MCF 10A (cell line): ENCODE measurements at regions not wholly inside any gene's neighbourhood (a gene's known extent, or its start where the extent isn't known, plus 50 kb on each side); places are given as distances from the start of the nearest gene placed in this dataset.

Experiments
- BruUV-seq: library from RNA; stranded (reverse); fragments of 400-500 nt; replicated peaks from 2 replicates; lab custom pipeline; 2021; lab: Mats Ljungman, UMichigan
- CTCF ChIA-PET: fragments of 300-600 bp; sonication (Branson Sonifier 250); formaldehyde crosslinking; extraction: SDS; loops from one replicate; lab custom pipeline; 2021; ENCODE audit warnings: antibody characterized with exemption, inconsistent platforms; lab: Yijun Ruan, JAX
- POLR2A ChIA-PET: fragments of 300-600, 350-650 bp; sonication (Branson Sonifier 250); formaldehyde crosslinking; extraction: SDS; loops from one replicate; lab custom pipeline; 2020; ENCODE audit warnings: antibody characterized with exemption, inconsistent platforms; lab: Yijun Ruan, JAX
- DNase-seq: peaks from one replicate; pipeline ENCODE4 v3.0.0-alpha.2; 2018; ENCODE audit not compliant: unreplicated experiment
- H3K27ac Mint-ChIP-seq: one replicate; pipeline ENCODE4 v1.8.0; 2022; ENCODE audit warnings: mild to moderate bottlenecking, low read depth, mixed read lengths; ENCODE audit not compliant: unreplicated experiment
- H3K27me3 Mint-ChIP-seq: one replicate; pipeline ENCODE4 v1.8.0; 2022; ENCODE audit warnings: mixed read lengths; ENCODE audit not compliant: insufficient read depth, unreplicated experiment
- H3K36me3 Mint-ChIP-seq: one replicate; pipeline ENCODE4 v1.8.0; 2022; ENCODE audit warnings: mild to moderate bottlenecking, moderate library complexity, mixed read lengths; ENCODE audit not compliant: insufficient read depth, unreplicated experiment
- H3K4me1 Mint-ChIP-seq: one replicate; pipeline ENCODE4 v1.8.0; 2022; ENCODE audit warnings: mixed read lengths; ENCODE audit not compliant: insufficient read depth, unreplicated experiment
- H3K4me3 Mint-ChIP-seq: one replicate; pipeline ENCODE4 v1.8.0; 2022; ENCODE audit warnings: mild to moderate bottlenecking, moderate library complexity, mixed read lengths; ENCODE audit not compliant: unreplicated experiment
- H3K9me3 Mint-ChIP-seq: one replicate; pipeline ENCODE4 v1.8.0; 2022; ENCODE audit warnings: mixed read lengths; ENCODE audit not compliant: unreplicated experiment
- intact Hi-C: fragments of 100-400 bp; cut with micrococcal nuclease; formaldehyde crosslinking; loops from 2 replicates; pipeline ENCODE4 v1.14.1; 2022
- TF ChIP-seq, protein P1 (sequence below): fragments of 200-600 bp; IDR thresholded peaks from one replicate; pipeline ENCODE4 v1.8.0; 2022; ENCODE audit warnings: antibody characterized with exemption, mild to moderate bottlenecking; ENCODE audit not compliant: unreplicated experiment

DNA sequence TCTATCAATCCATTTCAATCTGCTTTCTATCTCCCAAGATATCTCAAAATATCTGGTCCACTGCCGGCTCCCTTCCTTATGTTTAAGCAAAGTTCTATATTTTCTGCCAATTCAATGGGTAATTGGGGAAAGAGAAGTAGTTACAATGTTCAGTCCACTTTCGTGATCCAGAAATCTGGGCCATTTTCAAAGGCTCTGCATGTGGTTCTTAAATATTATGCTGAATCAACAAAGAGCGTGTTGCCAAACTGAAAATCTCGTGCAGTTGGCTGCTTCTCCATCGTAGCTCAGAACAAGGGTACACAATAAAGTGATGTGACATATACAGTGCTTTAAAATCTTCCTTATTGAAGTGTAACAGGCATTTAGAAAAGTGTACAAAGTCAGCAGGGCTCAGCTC lies 863.1 kb downstream of the RNF144A start:
- Mint-ChIP-seq H3K36me3 (no peaks in the 10 kb centered on the region), H3K4me1 (no peaks in the 10 kb centered on the region), H3K9me3 (no peaks in the 10 kb centered on the region), H3K27ac (no peak overlapping the region), H3K27me3 (no peaks in the 10 kb centered on the region), H3K4me3 (no peak overlapping the region)
- TF ChIP-seq, protein P1, sequence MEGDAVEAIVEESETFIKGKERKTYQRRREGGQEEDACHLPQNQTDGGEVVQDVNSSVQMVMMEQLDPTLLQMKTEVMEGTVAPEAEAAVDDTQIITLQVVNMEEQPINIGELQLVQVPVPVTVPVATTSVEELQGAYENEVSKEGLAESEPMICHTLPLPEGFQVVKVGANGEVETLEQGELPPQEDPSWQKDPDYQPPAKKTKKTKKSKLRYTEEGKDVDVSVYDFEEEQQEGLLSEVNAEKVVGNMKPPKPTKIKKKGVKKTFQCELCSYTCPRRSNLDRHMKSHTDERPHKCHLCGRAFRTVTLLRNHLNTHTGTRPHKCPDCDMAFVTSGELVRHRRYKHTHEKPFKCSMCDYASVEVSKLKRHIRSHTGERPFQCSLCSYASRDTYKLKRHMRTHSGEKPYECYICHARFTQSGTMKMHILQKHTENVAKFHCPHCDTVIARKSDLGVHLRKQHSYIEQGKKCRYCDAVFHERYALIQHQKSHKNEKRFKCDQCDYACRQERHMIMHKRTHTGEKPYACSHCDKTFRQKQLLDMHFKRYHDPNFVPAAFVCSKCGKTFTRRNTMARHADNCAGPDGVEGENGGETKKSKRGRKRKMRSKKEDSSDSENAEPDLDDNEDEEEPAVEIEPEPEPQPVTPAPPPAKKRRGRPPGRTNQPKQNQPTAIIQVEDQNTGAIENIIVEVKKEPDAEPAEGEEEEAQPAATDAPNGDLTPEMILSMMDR: no peak
- ChIA-PET CTCF (no interaction called here), POLR2A (no interaction called here)
- intact Hi-C loops: no loop called here
- no TSS peak for BruUV-seq
- no peak for DNase-seq

DNA sequence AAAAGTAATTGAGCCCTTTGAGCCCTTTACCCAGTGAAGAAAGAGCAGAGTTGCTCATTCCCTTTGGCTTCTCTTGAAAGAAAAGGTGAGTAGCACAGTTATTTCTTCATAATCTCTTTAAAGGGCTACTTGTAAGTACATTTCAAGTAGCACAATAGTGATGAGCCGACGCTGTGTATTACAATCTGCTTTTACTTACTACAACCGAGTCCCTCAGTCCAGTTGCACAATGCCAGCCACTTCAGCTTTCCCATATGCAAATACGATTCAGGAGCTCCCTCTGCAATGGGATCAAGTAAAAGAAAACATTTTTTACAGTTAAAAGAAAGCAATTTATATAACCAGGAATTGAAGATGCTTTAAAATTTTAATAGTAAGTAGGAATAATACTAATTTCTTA lies 868.5 kb downstream of the RNF144A start:
- no peak for DNase-seq

DNA sequence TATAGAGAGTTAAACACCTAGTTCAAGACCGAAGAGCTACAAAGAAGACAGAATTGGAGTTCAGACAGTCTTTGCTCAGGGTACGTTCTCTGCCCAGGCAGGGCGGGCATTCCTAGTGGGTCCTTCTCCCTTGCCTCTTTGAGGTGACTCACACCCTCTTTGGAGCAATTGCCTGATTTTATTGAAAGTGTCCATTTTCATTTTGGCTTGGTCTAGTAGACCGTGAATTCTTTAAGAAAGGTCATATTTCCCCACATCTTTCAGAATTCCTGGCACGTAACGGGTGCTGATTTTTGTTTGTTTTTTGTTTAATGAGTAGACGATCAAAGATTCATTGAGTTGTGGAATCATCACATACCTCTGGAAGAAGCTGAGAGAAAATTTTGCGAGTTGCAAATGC lies 871.5 kb downstream of the RNF144A start:
- H3K4me1 Mint-ChIP-seq: peaks cover 4% of the 10 kb centered on the region
- CTCF ChIA-PET: no interaction called here
- H3K36me3 Mint-ChIP-seq: no peaks in the 10 kb centered on the region
- TF ChIP-seq, protein P1: no peak
- intact Hi-C loops: no loop called here
- no TSS peak for BruUV-seq
- POLR2A ChIA-PET: no interaction called here
- no peaks in the 10 kb centered on the region for H3K27me3 Mint-ChIP-seq
- DNase-seq: peak; percentile 74
- H3K9me3 Mint-ChIP-seq: no peaks in the 10 kb centered on the region
- no peak overlapping the region for H3K27ac Mint-ChIP-seq
- no peak overlapping the region for H3K4me3 Mint-ChIP-seq

More for the DNA sequence above, 868.5 kb downstream of the RNF144A start:
- Mint-ChIP-seq H3K27me3 (no peaks in the 10 kb centered on the region), H3K4me3 (no peak overlapping the region), H3K36me3 (no peaks in the 10 kb centered on the region), H3K4me1 (no peaks in the 10 kb centered on the region), H3K9me3 (no peaks in the 10 kb centered on the region), H3K27ac (no peak overlapping the region)
- POLR2A ChIA-PET: interaction anchor here (0.6 kb wide), 1 partner anchor 34 kb away, joined by 3 read pairs; no protein-coding TSS in a partner anchor
- CTCF ChIA-PET: no interaction called here
- BruUV-seq: no TSS peak
- TF ChIP-seq, protein P1: no peak
- intact Hi-C loops: no loop called here

DNA sequence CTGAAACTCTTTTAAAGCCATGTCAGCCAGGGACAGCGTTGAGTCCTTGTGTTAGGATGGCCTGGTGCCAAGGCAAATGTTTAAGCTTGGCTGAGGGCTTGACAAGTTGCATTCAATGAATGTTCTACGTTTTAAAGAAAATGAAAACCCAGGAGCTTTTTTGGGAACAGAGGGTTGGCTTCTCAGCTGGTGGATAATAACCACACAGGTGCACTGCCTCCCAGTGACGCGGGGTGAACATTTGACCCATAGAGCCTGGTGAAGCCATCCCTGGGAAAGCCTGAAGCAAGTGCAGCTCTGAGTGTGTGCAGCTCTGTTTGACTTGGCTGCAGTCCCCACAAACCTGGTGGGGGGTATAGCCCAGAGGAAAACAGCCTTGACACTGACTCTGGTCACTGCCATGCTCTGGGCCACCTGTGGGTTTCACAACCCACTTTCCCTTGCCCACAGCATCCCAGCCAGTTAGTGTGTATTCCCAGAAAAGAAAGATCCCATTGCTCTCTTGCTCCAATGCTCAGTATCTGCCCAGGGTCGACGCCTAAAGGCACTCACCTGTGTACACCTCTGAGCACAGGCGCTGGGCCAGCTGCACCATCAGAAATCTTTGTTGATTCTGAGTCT lies 874.9 kb downstream of the RNF144A start:
- H3K27me3 Mint-ChIP-seq: no peaks in the 10 kb centered on the region
- TF ChIP-seq, protein P1: no peak
- H3K4me3 Mint-ChIP-seq: no peak overlapping the region
- no peaks in the 10 kb centered on the region for H3K9me3 Mint-ChIP-seq
- peak; percentile 79 for DNase-seq
- peaks cover 10% of the 10 kb centered on the region for H3K4me1 Mint-ChIP-seq
- BruUV-seq: no TSS peak
- ChIA-PET CTCF (no interaction called here), POLR2A (interaction anchor here (1.2 kb wide), 1 partner anchor 19 kb away, joined by 3 read pairs; no protein-coding TSS in a partner anchor)
- no peak overlapping the region for H3K27ac Mint-ChIP-seq
- intact Hi-C loops: no loop called here
- H3K36me3 Mint-ChIP-seq: no peaks in the 10 kb centered on the region
